ENCODE measurements at regions not wholly inside any gene's neighbourhood (a gene's known extent, or its start where the extent isn't known, plus 50 kb on each side); places are given as distances from the start of the nearest gene placed in this dataset.
"Not testable (repeated sequence)": the region's sequence is repeated elsewhere in the genome, so short reads cannot be mapped to it uniquely, and the experiment has no call there.

DNA sequence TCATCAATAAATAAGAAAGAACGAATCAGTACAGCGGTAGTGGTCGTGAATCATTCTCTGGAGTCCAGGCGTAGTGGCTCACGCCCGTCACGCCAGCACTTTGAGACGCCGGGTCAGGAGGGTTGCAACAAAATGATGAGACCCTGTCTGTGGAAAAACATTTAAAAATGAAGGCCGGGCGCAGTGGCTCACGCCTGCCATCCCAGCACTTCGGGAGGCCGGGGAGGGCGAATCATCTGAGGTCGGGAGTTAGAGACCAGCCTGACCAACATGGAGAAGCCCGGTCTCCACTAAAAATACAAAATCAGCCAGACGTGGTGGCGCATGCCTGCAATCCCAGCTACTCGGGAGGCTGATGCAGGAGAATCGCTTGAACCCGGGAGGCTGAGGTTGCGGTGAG is 111.8 kb upstream of the ANKRD30BL start:
- TF ChIP-seq POLR2A (IDR thresholded peaks at IDR 0.05; ENCODE audit: low read length); GATA1 (IDR thresholded peaks at IDR 0.05; ENCODE audit: low read depth, low read length): not testable (repeated sequence)
